GM12878 (cell line): ENCODE measurements at regions not wholly inside any gene's neighbourhood (a gene's known extent, or its start where the extent isn't known, plus 50 kb on each side); places are given as distances from the start of the nearest gene placed in this dataset.

Experiments
- ATF3 ChIP-seq: IDR thresholded peaks from 2 replicates; pipeline ENCODE4 v1.6.1; 2011; ENCODE audit warnings: low read depth, mild to moderate bottlenecking, low read length, moderate library complexity, borderline replicate concordance; ENCODE audit errors: extremely low read depth
- CEBPZ ChIP-seq: fragments of 150-350 bp; IDR thresholded peaks from 2 replicates; pipeline ENCODE4 v1.6.1; 2016; ENCODE audit warnings: low read depth, low read length
- GATAD2B ChIP-seq: fragments of 450-650 bp; conservative IDR thresholded peaks from 2 replicates; pipeline ENCODE4 v1.6.1; 2017; ENCODE audit warnings: low read depth, mild to moderate bottlenecking, moderate library complexity
- USF2 ChIP-seq: IDR thresholded peaks from 2 replicates; pipeline ENCODE4 v1.6.1; 2011; ENCODE audit warnings: low read depth, low read length, improper control_type of control experiment, borderline replicate concordance
- YY1 ChIP-seq: IDR thresholded peaks from 2 replicates; pipeline ENCODE4 v1.6.1; 2011; ENCODE audit warnings: low read depth, mild to moderate bottlenecking, low read length
- TF ChIP-seq, protein P1 (sequence below), 3 experiments: IDR thresholded peaks in 2 of 3; conservative IDR thresholded peaks in 1 of 3; 2 replicates each; pipeline ENCODE4 v1.5.1; 2011; ENCODE audit warnings: low read depth in 3 of 3, low read length in 3 of 3, mild to moderate bottlenecking in 3 of 3, control low read depth in 2 of 3, moderate library complexity in 2 of 3, inconsistent platforms in 1 of 3, mixed read lengths in 1 of 3; ENCODE audit not compliant: control insufficient read depth in 2 of 3, insufficient read depth in 1 of 3; ENCODE audit errors: extremely low read depth in 1 of 3

DNA sequence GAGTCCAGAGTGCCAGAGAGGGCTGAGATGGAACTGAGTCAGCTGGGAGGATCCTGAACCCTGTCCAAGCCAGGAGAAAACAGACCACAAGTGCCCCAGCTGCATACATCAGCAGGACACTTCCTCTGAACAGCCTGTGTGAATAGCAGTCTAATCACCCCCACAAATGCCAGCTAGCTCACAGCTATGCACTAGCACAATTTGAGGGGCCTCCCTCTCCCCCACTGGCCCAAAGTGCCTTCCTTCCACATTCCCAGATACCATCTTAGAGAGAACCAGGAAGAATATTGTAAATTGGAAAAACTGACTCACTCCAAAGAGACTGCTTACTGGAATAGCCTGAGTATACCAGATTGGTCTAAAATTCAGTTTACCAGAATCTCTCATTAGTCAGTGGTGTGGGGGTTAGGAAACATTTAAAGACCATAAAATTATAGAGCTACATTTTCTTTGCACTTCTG is 292.6 kb upstream of the KLF3 start:
- TF ChIP-seq, protein P1, sequence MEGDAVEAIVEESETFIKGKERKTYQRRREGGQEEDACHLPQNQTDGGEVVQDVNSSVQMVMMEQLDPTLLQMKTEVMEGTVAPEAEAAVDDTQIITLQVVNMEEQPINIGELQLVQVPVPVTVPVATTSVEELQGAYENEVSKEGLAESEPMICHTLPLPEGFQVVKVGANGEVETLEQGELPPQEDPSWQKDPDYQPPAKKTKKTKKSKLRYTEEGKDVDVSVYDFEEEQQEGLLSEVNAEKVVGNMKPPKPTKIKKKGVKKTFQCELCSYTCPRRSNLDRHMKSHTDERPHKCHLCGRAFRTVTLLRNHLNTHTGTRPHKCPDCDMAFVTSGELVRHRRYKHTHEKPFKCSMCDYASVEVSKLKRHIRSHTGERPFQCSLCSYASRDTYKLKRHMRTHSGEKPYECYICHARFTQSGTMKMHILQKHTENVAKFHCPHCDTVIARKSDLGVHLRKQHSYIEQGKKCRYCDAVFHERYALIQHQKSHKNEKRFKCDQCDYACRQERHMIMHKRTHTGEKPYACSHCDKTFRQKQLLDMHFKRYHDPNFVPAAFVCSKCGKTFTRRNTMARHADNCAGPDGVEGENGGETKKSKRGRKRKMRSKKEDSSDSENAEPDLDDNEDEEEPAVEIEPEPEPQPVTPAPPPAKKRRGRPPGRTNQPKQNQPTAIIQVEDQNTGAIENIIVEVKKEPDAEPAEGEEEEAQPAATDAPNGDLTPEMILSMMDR (IDR thresholded peaks at IDR 0.05 in 2 of 3, conservative IDR thresholded peaks at IDR 0.05 in 1 of 3; ENCODE audit: control insufficient read depth in 2 of 3, extremely low read depth in 1 of 3, insufficient read depth in 1 of 3, low read depth in 3 of 3, low read length in 3 of 3), result no peak
- TF ChIP-seq ATF3 (no peak), CEBPZ (no peak), YY1 (no peak), USF2 (no peak), GATAD2B (no peak)
